Tibial nerve (tissue), 3 donors: ENCODE measurements at regions not wholly inside any gene's neighbourhood (a gene's known extent, or its start where the extent isn't known, plus 50 kb on each side); places are given as distances from the start of the nearest gene placed in this dataset.

Experiments
- CTCF ChIP-seq, 5 experiments: fragments of 200-600 bp in 3 of 5; fragments of 450-650 bp in 2 of 5; sonication (generic) in 3 of 5; IDR thresholded peaks; one replicate each; pipeline ENCODE4 v1.5.1; 2016 to 2019; ENCODE audit warnings: antibody characterized with exemption in 5 of 5, mild to moderate bottlenecking in 3 of 5, moderate library complexity in 2 of 5
- POLR2A ChIP-seq, 2 donors: fragments of 450-650 bp; IDR thresholded peaks; one replicate each; pipeline ENCODE4 v1.6.1; 2017; ENCODE audit warnings: antibody characterized with exemption in 2 of 2, mild to moderate bottlenecking in 2 of 2, moderate library complexity in 2 of 2

GRCh38 chr12:114916124-114916523 lies 232.1 kb upstream of the TBX3 start:
- TF ChIP-seq POLR2A (IDR thresholded peaks at IDR 0.05) (no peak), CTCF (IDR thresholded peaks at IDR 0.05) (no peak)
